NT2/D1 (cell line): ENCODE measurements at regions not wholly inside any gene's neighbourhood (a gene's known extent, or its start where the extent isn't known, plus 50 kb on each side); places are given as distances from the start of the nearest gene placed in this dataset.

Source experiments
- YY1 ChIP-seq: IDR thresholded peaks from 2 replicates; pipeline ENCODE4 v1.6.1; 2011; ENCODE audit not compliant: insufficient read length, insufficient read depth
- ZNF274 ChIP-seq: IDR thresholded peaks from 2 replicates; pipeline ENCODE4 v1.6.1; 2011; ENCODE audit warnings: mild to moderate bottlenecking, low read depth, low read length

DNA sequence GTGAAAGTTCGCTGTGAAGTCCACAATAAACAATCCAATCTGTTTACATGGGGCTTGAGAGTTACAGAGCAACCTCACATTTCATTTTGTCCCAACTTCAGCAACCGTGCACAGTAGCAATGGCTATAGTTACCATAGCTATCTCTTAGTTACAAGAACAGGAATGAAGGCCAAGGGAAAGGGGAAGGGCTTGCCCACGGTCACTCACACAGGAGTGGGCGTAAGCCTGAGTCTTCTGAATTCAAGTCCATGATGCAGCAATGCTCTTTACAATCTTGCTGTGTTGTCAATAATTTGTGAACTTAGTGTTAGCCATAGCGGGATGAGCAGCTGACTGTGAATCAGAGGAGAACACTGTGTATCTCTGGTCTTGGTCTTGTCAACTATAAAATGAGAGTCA is 102.9 kb downstream of the ADAMTS15 start:
- TF ChIP-seq ZNF274 (no peak), YY1 (no peak)
